ENCODE measurements at regions not wholly inside any gene's neighbourhood (a gene's known extent, or its start where the extent isn't known, plus 50 kb on each side); places are given as distances from the start of the nearest gene placed in this dataset.

- TF ChIP-seq CTCF (IDR thresholded peaks at IDR 0.05) (no peak), REST (IDR thresholded peaks at IDR 0.05; ENCODE audit: insufficient read depth in 1 of 2, low read depth in 2 of 2, low read length in 1 of 2) (no peak), POLR2AphosphoS5 (IDR thresholded peaks at IDR 0.05; ENCODE audit: low read depth, low read length) (no peak), SIN3A (IDR thresholded peaks at IDR 0.05; ENCODE audit: borderline replicate concordance, insufficient read depth, low read depth, low read length) (no peak)
These were observed 227.8 kb downstream of the CPE start for GRCh38 chr4:165606465-165607205.
